K562 (cell line): ENCODE measurements at regions not wholly inside any gene's neighbourhood (a gene's known extent, or its start where the extent isn't known, plus 50 kb on each side); places are given as distances from the start of the nearest gene placed in this dataset.

Experiments
- DIDO1 ChIP-seq: fragments of 450-650 bp; IDR thresholded peaks from 2 replicates; pipeline ENCODE4 v1.6.1; 2016; ENCODE audit warnings: low read depth, missing biosample characterization, missing genetic modification characterization
- LEF1 ChIP-seq: fragments of 450-650 bp; IDR thresholded peaks from 2 replicates; pipeline ENCODE4 v1.6.1; 2016; ENCODE audit warnings: mild to moderate bottlenecking
- MGA ChIP-seq: fragments of 450-650 bp; IDR thresholded peaks from 2 replicates; pipeline ENCODE4 v1.6.1; 2016; ENCODE audit warnings: mild to moderate bottlenecking, moderate library complexity
- MYC ChIP-seq, 2 experiments: fragments of 250-450 bp in 1 of 2; sonication (Bioruptor Pico) in 1 of 2; IDR thresholded peaks; 2 replicates each; pipeline versions ENCODE4 v1.5.1 to v1.6.1; 2012 to 2021; ENCODE audit warnings: low read depth in 2 of 2, borderline replicate concordance in 1 of 2, improper control_type of control experiment in 1 of 2, low read length in 1 of 2, mild to moderate bottlenecking in 1 of 2, moderate library complexity in 1 of 2
- RAD51 ChIP-seq: fragments of 450-650 bp; IDR thresholded peaks from 2 replicates; pipeline ENCODE4 v1.7.1; 2016; ENCODE audit warnings: low read depth, mild to moderate bottlenecking, borderline replicate concordance
- REST ChIP-seq, 2 experiments: fragments of 450-650 bp; formaldehyde crosslinking in 1 of 2; IDR thresholded peaks; 2 replicates each; pipeline versions ENCODE4 v1.4.0 to v1.6.1; 2014 to 2020; ENCODE audit warnings: mild to moderate bottlenecking in 2 of 2, borderline replicate concordance in 1 of 2, low read depth in 1 of 2
- ZNF24 ChIP-seq: fragments of 450-650 bp; IDR thresholded peaks from 2 replicates; pipeline ENCODE4 v1.6.1; 2016

GRCh38 chr7:98514211-98515031 is 102.7 kb upstream of the NPTX2 start (continued):
- TF ChIP-seq REST (IDR thresholded peaks at IDR 0.05; ENCODE audit: borderline replicate concordance) (peak; percentile 25), REST (CRISPR knock-in tag; IDR thresholded peaks at IDR 0.05; ENCODE audit: low read depth) (no peak), MYC (IDR thresholded peaks at IDR 0.05; ENCODE audit: low read depth, low read length) (peak; percentile 45; the same call in 1 of the 2 replicates), MYC (CRISPR knock-in tag; IDR thresholded peaks at IDR 0.05; ENCODE audit: borderline replicate concordance, low read depth) (no peak), ZNF24 (no peak), LEF1 (no peak), MGA (peak; percentile 60), RAD51 (peak; percentile 92), DIDO1 (tag) (no peak)
